ENCODE measurements at regions not wholly inside any gene's neighbourhood (a gene's known extent, or its start where the extent isn't known, plus 50 kb on each side); places are given as distances from the start of the nearest gene placed in this dataset.

- DNase-seq, result no peak
These were observed 89.7 kb upstream of the NR4A3 start for GRCh38 chr9:99731950-99732349.

- DNase-seq, result no peak
These were observed 89.0 kb upstream of the NR4A3 start for GRCh38 chr9:99732715-99733114.

GRCh38 chr9:99735041-99735440, 86.6 kb upstream of the NR4A3 start:
- no peak for DNase-seq

- DNase-seq, result no peak
These were observed 85.4 kb upstream of the NR4A3 start for GRCh38 chr9:99736291-99736690.

GRCh38 chr9:99737649-99738048, 84.0 kb upstream of the NR4A3 start:
- DNase-seq, result no peak

- DNase-seq, result no peak
These were observed 78.7 kb upstream of the NR4A3 start for GRCh38 chr9:99743006-99743405.

- no peak for DNase-seq
These were observed 78.2 kb upstream of the NR4A3 start for GRCh38 chr9:99743455-99743854.

- no peak for DNase-seq
These were observed 77.6 kb upstream of the NR4A3 start for GRCh38 chr9:99744132-99744531.

GRCh38 chr9:99745085-99745484, 76.6 kb upstream of the NR4A3 start:
- no peak for DNase-seq

GRCh38 chr9:99746406-99746805, 75.3 kb upstream of the NR4A3 start:
- DNase-seq, result no peak

- DNase-seq, result no peak
These were observed 73.4 kb upstream of the NR4A3 start for GRCh38 chr9:99748266-99748665.

GRCh38 chr9:99748676-99749075, 73.0 kb upstream of the NR4A3 start:
- no peak for DNase-seq

GRCh38 chr9:99749641-99750040, 72.0 kb upstream of the NR4A3 start:
- no peak for DNase-seq

GRCh38 chr9:99750526-99750925, 71.2 kb upstream of the NR4A3 start:
- DNase-seq, result no peak

- no peak for DNase-seq
These were observed 69.1 kb upstream of the NR4A3 start for GRCh38 chr9:99752417-99753109.

- DNase-seq, result no peak
These were observed 68.2 kb upstream of the NR4A3 start for GRCh38 chr9:99753436-99753835.

- DNase-seq, result no peak
These were observed 61.3 kb upstream of the NR4A3 start for GRCh38 chr9:99760421-99760820.

GRCh38 chr9:99762470-99762869, 59.2 kb upstream of the NR4A3 start:
- no peak for DNase-seq

All from retina (tissue), 1 donor.